GM04503 (cell line): ENCODE measurements at regions not wholly inside any gene's neighbourhood (a gene's known extent, or its start where the extent isn't known, plus 50 kb on each side); places are given as distances from the start of the nearest gene placed in this dataset.
A peak's percentile ranks its signal among the peaks of the same experiment; 100 is the strongest.
"Not testable (repeated sequence)": the region's sequence is repeated elsewhere in the genome, so short reads cannot be mapped to it uniquely, and the experiment has no call there.

Experiments used
- DNase-seq: peaks from one replicate; pipeline ENCODE4 v3.0.0-alpha.2; 2012; ENCODE audit warnings: low read depth

DNA sequence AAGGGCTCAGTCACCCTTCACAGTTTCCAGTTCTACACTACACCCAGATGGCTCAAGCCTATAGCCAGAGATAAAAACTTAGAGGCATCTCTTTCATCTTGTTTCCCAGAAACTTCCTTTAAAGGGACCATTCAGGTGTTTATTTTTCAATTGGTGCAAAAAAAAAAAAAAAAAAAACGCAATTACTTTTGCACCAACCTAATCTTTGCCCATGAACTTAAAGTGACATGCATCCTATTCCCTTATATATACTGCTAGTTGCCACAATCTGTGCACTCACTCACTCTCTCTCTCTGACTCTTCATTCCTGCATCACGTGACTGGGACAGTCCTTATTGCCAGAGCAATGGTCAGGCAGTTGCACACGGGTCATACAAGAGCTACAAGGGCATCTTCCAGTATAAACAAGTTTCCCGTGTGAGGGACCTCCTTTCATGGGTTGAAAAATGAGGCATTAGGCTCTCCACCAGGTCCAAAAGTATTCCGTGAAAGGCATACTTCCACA is 789.4 kb downstream of the EPHA4 start:
- DNase-seq, result no peak

DNA sequence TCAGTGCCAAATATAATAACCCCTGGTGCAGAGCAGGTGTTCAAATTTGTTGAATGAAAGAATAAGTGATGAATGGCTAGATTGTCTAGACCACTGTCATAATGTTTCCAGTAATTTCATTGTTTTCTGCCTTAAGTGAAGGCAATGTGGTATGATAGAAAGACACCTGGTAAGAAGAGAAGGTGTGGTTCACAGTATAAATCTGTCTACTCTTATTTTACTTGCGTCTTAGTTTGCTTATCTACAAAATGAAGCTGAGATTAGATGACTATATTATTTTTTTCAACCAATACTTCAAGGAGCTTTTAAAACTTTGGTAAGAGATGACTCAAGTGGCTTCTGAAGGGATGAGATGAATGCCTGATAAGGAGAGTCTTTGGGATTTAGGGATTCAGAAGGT is 788.4 kb downstream of the EPHA4 start:
- DNase-seq, result no peak

DNA sequence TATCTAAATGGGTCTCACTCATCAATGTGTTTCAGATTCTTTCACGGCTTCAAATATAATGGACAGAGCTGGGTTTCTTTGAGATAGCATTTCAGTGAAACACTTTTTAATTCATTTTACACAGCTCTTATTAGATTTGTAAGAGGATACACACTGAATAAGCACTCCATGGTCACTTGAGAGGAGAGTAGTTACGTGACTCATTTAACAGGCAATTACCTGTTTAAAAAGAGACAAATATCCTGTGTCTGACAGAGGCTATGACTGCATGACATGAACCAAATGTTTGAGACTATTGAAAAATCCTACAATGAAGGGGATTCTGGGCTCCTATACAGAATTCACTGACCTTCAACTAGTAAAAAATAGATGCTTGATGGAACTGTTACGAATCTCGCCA is 786.9 kb downstream of the EPHA4 start:
- no peak for DNase-seq

DNA sequence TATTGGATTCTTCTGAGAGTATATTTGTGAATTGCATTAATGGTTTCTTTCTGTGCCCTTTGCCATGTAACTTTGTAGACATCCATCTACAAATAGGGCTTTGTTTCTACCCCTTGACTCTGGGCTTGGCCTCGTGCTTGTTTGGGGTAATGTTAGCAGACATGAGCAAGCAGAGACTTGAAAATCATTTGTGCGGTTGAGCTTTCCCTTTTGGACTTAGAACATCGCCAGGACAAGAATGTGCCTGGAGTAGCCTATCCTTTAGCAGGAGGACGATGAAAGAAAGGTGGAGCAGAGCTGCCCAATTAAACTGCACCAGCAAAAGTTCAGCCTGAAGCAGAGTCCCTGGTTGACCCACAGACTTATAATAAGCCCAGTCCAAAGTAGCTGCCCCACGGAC is 785.9 kb downstream of the EPHA4 start:
- no peak for DNase-seq

DNA sequence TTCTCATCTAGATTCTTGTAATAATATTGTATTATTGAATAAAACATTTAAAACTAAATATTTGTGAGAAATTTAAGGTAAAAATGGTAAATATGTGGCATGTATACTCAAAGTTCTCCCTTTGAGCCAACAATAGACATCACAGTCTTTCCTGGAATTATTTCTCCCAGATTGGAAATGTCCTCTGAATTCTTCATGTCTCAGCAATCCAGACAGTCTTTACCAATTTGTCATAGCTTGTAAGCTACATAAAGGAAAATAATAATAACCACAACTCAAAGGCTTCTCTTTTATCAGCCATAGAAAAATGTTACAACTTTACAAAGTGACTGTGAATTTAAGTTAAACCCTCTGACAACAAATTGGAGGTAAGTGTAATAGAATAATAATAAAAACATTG is 784.9 kb downstream of the EPHA4 start:
- peak; percentile 12 for DNase-seq

DNA sequence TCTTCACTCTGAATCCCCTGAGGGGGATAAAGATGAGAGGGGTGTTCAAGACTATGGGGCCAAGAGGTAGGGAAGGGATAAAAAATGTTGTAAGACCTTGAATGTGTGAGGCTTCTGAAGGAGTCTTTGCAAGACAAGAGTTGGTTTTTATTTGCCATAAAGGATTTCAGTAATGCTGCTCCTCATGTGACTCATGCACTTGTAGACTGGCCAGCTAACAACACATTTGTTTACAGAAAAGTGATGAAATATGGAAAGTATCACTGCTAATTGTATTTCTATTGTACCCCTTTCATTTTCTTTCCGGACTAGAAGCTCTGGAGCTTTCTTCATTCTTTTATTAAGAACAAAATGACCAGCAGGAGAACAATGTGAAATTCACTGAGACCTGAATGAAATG is 782.1 kb downstream of the EPHA4 start:
- DNase-seq, result peak; percentile 39

DNA sequence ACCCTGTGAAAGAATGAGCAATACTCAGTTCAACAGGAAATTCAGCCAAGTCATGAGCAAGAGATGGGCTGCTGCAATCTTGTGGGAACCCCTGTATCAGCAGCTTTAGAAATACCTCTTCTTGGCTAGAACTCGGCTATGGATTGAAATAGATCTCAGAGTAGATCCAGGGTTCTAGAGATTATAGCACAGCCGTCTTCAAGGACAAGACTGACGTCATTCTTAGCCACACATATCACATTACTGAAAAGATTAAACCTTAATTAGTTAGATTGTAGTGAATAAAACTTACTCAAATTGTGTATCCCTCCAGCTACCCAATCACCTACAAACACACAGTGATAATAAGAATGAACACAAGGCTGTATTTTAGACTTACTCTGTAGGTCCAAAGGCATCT is 776.4 kb downstream of the EPHA4 start:
- DNase-seq, result no peak

DNA sequence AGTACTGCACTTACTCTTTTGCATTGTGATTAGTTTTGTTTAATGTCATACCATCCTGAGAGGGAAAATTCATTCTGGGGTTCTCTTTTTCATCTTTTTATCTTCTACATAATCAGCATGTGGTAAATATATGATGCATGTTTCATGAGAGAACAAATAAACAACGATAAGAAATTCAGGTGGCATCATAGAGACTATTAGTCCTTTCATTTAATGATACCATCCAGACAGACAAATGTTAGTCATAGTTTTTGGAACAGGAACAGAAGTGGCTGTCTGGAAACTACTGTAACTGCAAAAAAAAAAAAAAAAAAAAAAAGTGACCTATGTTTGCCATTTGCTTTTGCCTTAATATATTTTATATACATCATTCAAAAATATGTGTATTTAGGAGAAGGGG is 761.0 kb downstream of the EPHA4 start:
- DNase-seq, result no peak

DNA sequence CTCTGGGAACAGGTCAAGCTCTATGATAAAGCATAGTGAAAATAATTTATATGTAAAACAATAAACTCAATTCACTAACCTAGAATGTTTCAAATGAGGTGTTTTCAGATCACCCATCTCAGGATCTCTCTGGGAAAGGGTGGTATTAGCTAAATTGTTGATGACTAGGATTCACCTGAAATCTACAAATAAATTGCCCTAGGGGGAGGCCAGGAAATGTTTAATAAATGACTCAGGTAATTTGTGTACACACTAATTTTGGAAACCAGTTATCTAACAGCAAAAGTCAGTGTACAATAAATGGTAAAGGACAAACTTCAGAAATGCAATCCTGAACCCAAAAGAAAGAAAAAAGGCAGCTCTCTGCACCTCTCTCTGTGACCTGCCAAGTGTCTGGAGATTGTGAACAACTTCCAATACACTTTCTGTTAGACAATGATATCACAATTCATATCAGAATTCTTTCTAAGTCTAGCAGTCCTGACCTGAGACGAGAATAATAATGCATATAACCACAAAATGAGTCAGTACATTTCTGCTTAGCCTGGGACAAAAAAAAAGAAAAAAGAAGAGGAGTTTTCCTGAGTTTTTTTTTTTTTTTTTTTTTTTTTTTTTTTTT is 760.0 kb downstream of the EPHA4 start:
- DNase-seq, result peak; percentile 10

DNA sequence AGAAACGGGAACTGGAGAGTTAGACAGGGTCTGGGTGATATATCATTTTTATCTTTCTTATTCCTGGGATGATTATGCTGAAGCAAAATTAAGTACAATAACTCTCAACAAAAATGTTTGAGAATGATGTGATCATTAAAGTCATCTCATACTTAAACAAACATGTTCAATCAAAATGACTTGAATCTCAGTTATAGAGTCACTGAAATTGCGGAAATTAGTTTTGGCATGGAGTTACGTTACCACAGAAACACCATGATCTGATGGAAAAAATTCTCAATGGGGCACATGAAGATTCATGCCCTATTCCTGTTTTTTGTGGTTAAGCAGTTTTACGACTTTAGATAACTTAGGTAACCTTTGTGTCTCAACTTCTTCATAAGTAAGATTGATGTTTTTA is 757.7 kb downstream of the EPHA4 start:
- no peak for DNase-seq

DNA sequence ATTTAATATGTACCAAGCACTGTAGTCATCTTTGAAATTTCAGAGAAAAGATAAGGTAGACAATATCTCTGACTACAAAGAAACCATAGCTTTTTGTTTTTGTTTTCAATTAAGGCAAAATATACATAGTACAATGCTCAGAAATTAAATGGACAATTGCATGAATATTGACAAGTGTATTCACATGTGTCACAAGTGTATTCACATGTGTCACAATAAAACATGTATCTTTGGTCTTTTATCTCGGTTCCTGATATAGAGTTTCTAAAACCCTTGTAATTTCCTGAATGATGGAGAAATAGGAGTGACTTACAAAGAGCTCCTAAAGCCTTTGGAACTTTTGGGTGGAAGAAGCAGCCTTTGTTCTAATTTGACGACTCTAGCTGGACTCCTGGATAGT is 756.4 kb downstream of the EPHA4 start:
- DNase-seq, result no peak

DNA sequence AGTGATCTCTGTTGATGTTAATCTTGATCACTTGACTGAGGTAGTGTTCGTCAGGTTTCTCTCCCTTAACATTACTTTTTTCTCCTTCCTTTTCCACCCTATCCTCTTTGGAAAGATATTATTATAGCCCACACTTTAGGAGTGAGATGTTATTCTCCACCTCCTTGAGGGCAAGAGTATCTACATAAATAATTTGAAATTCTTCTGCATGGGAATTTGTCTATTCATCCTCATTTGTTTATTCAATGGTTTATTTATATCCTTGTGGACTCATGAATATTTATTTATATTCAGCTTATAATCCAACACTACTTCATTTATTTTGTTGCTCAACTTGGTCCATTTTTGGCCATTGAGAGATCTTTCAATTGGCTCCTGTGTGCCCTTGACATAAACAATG is 750.4 kb downstream of the EPHA4 start:
- DNase-seq, result no peak

DNA sequence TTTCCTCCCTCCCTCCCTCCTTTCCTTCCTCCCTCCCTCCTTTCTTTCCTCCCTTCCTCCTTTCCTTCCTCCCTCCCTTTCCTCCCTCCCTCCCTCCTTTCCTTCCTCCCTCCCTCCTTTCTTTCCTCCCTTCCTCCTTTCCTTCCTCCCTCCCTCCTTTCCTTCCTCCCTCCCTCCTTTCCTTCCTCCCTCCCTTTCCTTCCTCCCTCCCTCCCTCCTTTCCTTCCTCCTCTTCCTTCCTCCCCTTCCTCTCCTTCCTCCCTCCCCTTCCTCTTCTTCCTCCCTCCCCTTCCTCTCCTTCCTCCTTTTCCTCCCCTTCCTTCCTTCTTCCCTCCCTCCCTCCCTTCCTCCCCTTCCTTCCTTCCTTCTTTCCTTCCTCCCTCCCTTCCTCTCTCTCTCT is 748.5 kb downstream of the EPHA4 start:
- DNase-seq, result not testable (repeated sequence)

DNA sequence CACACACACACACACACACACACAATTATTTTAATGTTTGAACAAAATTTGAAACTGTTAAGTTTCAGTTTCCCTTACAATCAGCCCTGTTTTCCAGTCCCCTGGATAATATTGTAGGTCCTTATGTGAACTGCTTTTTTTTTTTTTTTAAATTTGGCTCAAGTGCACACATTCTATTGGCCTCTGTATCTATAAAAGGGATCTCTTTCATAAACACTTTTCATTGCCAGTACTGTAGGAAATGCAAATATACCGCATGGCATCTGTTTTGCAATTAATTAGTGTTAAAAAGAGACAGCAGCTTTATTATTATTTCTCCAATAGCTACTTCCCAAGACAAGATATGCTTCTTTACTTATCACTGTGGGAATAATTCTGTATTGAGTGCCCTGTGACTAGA is 738.7 kb downstream of the EPHA4 start:
- no peak for DNase-seq

DNA sequence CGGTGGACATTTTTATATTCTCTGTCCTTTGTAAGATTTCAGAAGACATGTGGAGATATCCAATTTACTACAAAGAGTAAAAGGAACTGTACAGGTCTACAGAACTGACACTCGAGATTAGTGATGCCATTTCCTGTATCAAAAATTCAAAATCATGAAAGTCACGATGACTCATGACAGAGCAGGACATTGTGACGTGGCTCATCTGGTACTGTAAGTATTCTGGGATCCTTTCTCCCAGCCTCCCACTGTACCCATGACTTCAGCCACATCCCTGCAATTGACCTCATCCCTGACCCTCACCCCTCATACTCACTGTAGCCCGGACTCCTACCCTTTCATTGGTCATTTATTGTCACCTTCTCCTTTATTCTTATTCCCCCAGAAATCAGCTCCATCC is 736.5 kb downstream of the EPHA4 start:
- DNase-seq, result no peak

DNA sequence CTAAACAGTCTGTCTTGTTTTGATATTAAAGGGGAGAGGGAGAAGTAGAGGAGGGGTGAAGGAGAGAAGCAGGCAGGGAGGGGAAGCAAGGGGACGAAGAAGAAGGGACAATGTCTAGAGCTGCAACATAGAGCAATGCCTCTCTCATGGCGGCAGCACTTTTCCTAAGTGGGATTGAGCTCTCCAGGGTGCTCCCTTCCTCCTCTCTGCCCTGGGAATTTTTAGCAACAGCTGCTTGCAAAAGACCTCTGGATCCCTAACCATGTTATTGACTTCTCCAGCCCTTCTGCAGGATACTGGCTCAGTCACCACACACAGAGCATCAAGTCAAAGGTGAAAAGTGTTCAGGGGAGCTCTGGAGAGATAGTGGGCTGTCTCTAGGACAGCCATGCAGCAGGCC is 734.9 kb downstream of the EPHA4 start:
- no peak for DNase-seq

DNA sequence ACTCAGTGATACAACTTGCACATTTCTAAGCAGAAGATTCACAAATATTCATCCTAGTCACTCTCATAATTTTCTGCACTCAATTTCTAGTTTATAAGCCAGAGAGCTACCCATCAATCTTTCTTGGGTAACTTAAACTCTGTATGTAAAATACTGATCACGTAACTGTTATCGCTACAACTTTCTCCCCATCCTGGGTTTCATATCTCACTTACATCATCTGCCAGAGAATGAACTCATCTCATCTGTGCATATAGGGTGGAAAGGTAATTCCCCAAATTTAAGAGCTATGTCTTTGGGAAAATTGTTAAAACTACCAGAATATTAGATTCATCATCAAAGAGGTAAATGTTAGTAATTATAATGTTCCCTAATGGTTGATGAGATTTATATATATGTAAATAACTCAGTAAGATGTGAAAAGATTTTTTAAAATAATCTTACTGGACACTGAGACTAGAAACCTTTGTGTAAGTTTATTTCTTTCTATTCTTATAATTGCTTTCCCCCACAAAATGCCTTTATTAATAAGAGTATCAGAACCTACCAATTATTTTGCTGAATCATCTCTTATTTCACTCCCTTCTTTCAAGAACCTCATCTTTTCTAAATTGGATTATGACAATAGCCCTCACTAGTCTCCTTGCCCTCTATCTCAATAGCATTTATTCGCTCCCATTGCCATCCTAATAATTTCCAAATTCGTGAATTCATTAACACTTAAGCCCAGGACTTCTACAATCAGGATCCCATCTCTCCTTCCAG is 729.0 kb downstream of the EPHA4 start:
- DNase-seq, result no peak

DNA sequence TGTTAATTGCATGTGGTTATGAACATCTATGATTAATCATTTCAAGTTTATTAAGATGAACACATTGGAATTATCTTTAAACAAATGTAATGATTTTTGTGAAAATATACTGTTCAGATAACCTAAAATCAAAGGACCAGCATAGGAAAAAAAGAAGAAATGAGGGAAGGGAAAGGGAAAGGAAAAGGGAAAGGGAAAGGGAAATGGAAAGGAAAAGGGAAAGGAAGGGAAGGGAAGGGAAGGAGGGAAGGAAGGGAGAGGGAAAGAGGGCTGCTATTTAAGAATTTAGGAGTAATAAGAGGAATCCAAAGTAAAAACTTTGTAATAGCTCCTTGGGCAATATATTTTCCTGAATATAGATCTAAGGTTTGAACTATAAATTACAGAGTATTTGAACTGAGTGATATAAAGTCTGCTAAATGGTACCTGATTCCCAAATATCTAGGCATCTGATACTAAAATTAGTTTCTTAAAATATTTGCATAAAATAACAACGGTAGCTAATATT is 726.3 kb downstream of the EPHA4 start:
- DNase-seq, result no peak

DNA sequence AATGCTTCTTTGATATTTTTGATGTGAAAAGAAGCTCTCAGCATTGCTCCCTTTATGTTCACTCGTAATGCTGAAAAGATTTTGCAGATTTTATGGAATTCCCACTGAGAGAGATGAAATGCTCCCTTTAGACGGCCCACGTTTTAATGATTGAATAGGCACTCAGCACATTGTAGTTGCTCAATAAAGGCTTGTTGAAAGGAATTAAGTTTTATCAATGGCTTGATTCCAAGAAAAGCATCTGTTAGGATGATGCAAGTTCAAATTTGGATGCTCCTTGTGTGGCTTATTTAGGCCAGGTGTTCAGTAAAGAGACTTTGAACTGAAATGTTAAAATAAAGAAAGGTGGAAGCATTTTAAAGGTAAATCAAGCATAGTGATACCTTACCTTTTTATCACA is 725.1 kb downstream of the EPHA4 start:
- no peak for DNase-seq

DNA sequence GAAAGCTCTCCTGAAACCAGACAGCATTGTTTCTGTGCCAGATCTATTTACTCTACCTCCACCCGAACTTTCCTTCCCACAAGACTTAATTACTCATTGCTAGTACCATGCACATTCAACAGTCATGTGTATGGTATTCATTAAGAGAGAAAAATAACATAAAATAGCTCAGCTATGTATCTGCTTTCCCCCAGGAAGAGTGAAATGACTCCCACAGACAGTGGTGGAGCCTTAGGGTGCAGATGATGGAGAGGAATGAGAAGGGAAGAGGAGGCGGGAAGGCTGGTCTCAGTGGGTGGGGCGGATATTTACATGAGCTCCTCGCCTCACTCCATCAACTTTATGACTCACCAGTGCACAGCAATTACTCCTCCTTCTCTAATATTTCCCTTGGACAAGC is 724.5 kb downstream of the EPHA4 start:
- DNase-seq, result peak; percentile 76

DNA sequence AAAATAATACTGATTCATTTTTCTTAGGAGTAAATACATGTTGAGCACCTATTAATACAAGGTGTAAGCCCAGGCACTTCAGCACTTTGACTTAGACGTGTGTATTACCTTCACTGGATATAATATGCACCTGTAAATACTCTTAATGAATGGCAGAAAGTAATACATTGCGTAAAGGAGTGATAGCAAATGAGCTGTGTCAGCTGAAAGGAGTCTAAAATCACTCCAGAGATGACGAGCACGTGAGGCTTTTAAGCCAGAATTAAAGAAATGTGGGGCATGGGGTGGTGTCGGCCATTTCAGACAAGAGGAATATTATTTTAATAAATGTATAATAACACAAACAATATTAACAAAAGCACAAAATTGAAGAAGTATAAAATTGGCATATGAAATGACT is 722.7 kb downstream of the EPHA4 start:
- DNase-seq, result no peak

DNA sequence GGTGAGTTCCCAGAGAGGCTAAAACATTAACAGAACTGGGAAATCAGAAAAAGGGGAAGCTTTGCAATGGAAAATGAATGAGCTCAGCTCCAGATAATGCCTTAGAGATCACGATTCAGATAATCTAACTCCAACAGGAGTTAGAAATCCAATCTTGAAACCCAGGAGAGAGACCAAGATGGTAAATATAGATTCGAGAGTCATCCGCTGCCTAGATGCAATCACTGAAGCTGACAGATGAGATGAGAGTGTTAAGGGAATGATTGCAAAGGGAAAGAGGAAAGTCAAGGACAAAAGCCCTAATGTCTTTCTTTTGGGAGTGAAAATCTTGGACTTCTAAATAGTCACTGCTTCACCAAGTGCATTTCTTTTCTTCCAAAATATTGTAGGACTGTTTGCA is 722.0 kb downstream of the EPHA4 start:
- no peak for DNase-seq

DNA sequence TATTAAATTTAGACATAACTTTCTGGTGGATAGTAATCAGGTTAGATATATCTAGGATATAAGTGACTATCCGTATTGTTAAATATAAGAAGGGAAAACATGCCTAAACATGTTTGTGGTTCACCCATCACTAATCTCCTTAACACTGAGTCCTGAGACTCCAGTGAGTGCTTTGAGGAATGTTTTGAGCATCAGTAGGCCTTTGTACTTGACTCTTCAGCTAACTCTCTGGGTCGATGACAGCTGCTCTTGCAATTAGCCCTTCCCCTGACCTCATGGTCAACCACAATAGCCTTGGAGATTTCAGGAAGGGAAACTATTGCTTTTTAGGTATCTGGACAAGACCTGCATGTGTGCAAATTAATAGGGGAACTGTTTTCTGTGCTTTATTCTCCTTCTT is 716.8 kb downstream of the EPHA4 start:
- no peak for DNase-seq

DNA sequence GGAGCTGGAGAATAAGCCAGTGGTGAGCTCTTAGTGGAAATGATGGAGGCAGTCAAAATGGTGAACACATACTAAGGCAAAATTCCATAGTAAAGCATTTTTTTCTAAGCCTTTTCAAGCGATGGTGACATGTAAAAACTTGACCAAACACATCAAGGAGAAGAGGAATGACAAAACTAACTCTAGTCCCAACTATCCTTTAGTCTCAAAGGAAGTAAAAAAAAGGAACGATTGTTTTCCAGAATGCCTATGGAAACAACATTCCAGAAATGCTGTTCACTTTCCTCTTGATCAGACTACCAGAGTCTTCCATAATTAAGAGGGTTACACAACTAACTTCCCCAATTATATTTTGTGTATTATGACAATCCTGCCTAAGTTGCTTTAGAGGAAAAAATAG is 715.6 kb downstream of the EPHA4 start:
- DNase-seq, result no peak
